ENCODE measurements at regions not wholly inside any gene's neighbourhood (a gene's known extent, or its start where the extent isn't known, plus 50 kb on each side); places are given as distances from the start of the nearest gene placed in this dataset.

DNA sequence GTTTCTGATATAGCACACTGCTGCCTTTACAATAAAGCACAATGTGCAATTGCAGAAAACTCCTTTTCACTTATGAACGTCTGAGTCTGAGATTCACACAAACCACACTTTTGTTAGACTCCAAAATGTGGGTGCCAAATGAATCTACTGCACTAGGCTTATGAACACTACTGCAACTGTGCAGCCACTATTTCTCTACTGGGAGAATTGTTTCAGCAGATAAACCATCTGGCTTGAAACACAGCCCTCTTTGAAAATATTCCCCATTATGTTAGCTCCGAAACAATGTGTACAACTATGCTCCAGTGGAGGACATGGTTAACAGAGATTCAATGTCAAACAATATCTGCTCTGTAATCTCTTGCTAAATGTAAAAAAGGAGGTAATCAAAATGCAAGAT, 188.7 kb upstream of the ZEB2 start:
- no peak for DNase-seq

DNA sequence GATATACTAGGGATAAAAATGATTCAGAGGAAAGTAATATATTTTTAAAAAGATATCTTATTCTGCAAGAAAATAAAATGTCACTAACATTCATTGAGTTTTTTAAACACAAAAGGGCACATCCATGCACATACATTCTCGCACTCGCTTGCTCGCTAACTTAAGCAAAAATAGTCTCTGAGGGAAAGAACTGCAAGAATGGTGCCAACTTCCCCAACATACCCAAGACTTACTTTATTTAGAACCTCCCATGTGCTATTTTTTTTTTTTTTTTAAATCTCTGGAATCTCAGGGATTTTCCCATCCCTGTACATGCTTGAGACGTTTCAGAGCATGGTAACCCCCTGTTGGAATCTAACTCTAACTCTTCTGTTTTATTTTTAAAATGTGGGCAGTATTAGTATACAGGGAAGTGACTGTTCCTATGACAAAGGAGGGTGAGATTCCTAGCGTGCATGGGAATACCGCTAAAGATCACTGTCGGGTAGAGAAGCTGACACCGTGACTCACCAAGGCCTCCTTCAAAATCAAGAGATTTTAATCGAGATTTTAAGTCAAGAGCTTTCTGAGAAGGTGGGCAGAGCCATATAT, 187.9 kb upstream of the ZEB2 start:
- DNase-seq, result peak; percentile 11

DNA sequence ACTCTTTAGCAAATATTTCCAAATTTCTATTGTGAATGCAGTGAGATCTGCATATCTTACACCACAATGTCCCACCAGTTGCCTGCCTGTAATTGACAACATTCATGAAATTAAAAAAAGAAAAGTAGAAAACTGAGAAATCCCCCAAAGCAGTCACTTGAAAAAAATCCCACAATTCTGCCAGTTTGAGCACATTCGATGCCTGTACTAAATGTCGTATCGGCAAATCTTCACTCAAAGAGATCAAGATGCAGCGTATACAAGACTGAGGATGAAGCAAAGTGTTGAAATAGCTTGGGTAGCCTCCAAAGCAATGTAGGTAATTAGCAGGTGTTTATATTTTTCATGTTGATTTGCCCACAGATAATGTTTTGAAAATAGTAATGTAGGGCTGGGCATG, 186.7 kb upstream of the ZEB2 start:
- no peak for DNase-seq

DNA sequence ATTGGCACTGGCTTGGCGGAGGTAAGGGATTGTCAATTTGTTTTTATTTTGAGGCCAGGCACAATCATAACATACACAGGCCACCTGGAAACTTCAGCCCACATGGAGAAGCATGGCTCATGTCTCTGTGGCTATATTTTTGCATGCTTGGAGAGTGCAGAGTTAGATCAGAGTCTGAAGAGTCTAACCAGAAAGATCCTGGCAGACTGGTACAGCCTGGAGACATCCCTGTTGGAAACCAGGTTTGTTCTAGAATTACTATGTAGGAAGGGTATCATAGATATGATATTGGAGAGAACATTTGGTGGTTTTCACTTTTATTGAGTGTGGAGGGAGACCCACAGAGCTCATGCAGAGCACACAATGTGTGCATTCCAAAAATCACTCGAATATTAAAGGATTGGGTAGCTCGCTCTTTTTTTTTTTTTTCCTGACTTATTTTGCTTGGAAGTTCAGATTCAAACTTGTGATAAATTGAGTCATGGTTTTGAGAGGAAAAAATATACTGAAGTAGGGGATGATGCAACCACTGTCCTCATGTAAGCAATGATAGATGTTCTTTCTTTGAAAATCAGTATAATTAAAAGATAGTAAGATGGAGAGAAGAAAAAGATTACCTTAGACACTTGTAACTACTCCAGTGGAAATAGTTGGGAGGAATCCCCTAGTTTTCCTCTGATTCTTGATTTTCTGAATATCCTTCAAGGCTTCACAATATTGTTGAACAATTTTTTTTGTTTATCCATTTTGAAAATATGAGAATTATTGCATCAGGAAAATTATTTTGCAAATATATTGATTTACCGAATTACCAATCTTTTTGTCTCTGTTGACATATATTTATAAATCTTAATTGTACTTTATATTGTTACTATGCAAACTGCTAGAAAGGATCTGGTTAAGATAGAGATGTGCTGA, 185.7 kb upstream of the ZEB2 start:
- DNase-seq, result no peak

DNA sequence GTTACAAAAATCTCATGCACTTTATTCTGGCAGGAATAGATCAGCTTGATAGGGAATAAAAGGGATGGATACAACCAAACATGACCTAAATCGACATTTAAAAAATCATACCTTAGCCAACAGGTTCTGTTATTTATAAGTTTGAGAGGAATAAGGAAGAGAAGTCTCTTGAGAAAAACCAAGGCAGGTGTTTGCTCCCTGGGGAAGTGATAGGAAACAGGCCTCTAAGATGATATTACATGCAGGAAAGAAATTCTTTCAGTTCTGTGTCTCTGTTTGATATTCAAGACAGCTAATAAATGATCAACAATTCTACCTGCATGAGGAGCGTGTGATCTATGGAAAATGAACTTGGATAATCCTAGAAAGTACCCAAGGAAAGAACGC, 184.8 kb upstream of the ZEB2 start:
- no peak for DNase-seq

DNA sequence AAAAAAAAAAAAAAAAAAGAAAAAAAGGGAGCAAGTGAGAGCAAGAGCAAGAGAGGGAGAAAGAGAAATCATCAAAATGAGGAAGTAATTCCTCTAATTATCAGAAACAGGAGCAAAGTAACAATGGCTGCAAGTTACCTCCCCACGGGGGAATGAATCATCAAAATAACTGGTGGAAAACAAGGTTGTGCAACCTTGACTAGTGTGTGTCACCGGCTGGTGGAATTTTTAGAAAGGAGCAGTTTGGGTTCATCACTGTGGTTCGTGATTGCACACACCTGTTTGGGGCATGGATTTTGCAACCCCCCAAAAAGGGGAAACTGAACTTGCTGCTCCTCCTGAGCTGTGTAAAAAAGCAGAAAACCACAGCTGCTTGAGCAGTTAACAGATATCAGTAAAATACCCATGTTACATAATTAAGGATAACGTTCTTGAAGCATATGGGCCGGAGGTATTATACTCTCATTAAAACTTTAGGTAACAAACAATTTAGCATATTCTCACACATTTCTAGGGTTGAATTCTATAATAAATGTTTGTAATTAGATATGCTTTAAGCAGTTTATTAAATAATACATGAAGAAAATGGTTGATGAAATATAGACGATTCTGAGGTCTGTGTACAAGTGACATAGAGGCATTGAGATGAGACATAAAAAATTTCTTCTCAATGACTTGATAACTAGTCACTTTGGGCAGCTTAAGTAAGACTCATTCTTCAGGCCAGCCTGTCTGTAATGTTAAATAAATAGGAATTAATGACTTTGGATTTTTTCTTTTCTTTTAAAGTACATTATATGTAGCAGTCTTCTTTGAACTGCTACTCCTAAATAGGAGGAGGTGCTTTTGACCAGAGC, 184.2 kb upstream of the ZEB2 start:
- peak; percentile 55 for DNase-seq

DNA sequence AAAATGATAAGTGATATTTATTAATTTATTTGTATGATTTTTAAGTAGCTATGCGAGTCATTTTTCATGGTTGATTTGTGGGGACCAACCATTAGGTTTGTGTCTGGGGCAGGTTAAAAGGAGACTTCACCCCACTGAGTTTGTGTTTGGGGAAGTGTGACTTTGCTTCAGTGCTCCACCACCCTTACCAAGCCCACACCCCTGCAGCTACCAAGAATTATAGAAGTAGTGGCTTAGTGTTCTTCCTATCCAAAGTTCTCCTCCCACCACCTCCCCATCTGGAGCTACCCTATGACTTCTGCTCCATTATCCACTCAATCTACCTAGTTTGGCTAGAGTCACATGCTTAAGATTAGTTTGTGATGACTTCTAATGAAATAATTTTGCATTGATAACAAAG, 182.1 kb upstream of the ZEB2 start:
- DNase-seq, result no peak

DNA sequence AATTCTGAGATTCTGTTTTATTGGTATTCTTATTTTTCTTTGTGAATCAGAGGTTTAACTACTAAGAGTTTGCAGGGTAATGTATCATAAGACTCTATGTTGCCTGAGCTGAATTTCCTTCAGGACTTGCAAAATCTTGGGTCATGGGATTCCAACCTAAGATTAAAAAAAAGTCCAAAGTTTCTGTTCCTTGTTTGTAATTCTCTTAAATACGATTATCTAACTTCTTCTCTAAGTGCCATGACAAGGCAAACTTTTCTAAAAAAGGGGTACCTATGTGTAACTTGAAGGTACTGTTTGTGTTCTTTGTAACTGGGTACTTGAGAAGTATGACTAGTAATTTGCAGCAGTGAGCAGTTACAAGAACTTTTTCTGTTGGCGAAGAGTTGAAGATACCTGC, 181.3 kb upstream of the ZEB2 start:
- no peak for DNase-seq

DNA sequence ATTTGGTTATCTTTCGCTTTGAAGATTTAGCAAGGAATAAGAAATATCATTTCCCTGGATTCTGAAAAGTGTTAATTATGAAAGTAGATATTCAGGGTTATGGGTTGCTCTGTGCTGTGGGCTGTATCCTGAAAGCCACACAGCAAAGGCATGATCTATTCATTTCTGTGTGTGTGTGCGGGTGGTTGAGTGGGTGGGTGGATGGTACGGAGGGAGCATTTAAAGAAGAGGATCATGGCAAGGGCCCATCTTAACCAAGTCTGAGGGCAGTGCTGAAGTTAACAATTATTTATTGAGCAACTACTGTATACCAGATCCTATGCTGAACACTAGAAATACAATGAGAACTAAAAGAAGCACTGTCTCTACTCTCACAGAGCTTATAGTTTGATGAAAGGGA, 178.2 kb upstream of the ZEB2 start:
- no peak for DNase-seq

DNA sequence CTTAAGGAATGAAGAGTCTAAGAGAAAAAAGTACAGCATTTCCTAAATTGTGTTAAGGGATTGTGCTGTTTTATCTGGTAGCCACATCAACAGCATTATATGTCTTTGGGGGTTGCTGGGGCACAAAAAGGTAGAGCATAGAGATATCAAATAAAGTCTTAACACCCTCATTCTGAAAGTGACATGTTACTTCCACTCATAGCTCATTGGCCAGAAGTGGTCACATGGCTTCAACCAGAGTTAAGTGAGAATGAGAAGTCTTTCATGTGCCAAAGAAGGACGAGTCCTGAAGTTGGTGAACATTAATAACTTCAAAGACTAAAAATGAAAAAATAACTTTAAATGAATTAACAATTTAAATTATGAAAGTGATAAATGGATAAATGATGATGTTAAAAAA, 175.7 kb upstream of the ZEB2 start:
- no peak for DNase-seq

DNA sequence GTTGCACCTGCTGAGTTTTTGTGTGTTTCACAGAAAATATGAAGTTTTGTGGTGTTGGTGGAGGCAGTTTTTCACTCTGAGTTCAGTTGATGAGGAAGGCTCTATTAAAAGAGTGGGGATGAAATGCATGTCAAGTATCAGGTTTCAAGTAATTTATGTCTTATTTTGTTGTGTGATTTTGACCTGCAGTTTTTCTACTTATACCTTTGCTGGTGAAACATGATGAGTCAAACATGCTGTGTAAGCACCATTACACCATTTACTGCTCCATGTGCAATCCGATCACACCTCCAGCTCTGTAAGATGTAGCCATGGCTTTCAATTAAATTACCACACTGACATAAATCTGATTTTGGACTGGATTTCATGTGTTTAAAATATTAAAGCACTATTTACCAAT, 174.5 kb upstream of the ZEB2 start:
- no peak for DNase-seq

DNA sequence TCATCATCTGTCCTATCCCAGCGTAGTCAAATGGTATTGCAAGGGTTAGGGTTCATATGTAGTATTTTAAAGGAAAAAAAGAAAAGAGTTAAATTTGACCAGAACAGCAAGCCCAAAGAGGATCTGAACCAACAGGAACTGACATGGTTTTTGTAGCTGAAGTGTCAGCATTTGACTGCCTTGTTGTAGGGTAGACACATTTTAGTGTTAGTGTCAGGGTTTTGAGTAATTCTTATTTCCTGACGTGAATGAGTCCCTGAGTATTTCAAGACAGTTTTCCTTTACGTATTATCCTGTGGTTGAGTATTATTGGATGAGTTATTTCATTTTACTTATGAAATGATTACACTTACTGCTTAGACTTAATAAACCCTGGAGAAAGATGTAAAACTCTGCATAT, 173.3 kb upstream of the ZEB2 start:
- no peak for DNase-seq

DNA sequence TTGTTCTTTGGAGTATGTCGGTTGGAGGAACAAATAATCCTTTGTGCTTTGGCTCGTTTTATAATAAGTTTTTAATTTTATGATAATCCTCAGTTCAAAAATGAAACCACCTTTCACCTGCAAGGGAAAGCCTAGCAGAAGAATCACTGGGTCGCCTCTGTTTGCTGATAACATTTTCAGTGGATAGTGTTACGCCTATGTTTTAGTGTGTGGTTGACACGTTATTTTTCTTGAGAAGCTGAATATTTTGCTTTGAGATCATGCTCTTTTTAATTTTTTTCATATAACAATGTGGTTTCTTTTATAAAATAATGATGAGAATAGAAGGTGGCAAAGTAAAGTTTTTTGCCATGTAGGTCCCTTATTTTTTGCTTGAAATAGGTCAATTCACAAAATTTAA, 172.7 kb upstream of the ZEB2 start:
- DNase-seq, result no peak

DNA sequence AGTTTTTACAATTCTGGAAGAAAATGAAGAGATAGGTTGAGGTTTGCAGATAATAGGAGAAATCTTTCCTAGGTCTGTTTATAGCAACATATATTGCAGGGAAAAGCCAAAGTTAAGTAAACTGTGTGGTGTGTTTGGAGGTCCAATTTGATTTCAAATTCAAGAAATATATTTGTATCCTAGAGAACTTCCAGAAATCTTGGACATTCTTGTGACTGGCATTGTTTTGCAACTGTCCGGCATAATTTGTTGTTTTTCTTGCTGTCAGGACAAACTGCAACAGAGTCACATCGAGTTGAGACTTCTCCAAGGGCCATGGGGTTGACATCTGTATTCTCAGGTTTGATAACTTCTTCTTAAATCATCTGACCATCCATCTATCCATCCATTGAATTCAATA, 170.9 kb upstream of the ZEB2 start:
- no peak for DNase-seq

DNA sequence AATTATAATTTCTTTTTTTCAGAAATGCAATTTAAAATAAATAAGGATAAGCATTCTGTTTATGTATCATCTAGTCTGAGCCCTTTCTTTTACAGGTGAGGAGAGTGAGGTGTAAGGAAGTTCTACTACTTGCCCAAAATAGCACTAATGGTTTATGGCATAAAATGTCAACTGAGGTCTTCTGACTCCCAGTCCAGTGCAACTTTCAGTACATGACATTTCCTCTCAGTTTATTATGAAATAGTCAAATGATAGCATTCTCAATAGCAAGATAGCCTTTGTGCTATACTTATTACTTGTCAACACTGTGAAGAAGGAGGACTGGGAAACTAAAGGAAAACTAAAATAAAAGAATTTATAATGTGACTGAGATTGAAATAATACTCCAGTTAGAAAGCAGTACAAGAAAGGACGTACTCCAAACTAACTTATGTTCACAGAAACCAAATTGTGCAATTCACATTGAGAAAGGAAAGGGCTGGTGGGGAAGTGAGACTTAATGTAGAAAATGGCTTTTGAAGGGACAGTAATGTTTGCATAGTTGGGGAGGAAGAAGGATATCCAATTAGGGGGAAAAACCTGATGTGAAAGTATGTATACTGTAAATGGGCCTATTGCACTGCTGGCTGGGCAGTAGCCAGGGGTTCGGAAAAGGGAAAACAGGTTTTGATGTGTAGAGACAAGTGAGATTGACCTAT, 166.7 kb upstream of the ZEB2 start:
- no peak for DNase-seq

DNA sequence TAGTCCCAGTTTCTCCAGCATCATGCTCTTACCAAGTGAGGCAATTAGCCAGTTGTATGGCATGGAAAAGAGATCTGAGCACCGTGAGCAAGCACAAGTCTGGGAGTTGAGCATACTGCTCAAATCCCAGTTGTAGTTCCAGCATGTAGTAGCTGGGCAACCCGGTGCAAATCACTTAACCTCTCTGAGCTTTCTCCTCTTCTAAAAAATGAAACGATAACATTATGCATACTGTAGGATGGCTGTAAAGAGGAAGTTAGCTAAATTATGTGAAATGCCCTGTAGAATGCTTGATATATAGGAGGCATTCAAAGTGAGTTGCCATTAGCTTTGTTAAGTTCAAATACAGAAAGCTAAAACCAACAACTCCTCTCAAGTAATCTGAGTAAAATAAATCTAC, 164.0 kb upstream of the ZEB2 start:
- no peak for DNase-seq

DNA sequence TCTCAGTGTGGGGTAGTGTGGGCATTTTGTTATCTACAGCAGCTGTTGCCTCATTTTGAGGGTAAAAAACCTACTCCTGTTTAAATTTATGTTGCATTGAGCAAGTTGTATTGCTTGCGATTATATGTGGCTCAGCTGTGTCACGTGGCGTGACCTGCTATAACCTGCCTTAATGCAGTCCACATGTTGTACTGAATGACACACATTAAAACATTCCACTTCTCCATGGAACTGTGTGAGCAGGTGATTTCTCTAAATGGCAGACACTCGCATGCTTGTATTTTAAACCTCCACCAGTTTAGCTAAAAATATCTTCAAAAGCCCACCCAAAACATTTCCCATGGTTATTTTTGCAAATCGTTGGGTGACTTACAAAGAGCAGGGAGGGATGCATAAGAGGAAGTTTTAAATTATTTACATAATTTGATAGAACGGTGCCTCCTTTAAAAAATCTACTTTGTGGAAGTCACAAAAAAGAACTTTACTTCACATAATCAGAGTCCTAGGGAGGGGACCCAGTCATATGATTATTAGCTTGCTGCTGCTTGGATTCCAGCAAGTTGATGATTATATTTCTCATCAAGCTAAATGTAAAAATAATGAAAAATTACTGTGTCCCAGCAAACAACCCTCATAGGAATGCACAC, 163.3 kb upstream of the ZEB2 start:
- DNase-seq, result no peak

DNA sequence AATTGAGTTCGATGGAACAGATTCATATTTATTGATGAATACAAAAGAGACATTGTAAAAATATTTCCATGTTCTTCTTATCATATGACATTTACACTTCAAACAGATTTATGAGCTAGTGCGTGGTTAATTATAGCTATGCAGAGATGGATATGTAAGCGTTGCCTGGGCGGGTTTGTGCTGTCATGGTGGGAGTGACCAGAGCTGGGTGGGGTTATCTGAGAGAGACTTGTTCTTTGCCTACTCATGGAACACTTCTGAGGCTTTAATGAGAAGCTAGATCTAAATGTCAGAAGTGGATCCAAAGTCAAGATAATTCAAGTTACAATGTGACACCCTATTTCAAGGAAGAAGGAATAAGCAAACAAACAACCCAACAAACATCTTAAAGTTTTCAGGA, 162.3 kb upstream of the ZEB2 start:
- no peak for DNase-seq

DNA sequence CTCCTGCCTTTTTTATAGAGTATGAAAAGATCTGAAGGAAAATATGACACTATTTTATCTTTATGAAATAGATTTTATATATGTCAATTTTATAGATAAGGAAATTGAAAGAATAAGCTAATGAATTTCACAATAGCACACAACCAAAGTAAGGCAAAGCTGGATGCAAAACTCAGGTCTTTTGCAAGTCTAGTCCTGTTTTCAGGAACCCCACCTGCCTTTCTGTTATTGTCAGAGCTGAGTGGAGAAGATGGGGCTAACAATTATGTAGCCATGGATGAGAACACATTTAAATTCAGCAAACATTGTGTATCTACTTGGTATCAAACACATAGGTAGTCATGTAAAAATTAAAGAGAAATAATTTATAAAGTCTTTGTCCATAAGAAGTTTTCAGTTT, 161.5 kb upstream of the ZEB2 start:
- no peak for DNase-seq

DNA sequence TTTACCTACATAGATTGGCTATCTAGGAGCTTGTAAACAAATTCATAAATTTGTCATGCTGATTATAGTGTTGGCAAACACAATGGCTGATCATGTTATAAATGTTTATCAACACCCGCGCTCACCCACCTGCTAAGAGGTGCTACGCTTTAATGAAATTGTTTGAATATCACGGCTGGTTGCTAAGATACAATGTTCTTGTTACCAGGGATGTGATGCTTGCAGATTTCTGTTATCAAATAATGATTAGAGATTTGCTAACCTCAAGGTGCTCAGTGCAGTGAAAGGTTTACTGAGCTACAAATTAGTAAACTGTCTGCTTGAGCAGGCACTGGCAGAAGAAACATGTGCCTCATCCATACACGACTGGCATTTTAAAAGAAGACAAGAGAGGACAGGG, 160.0 kb upstream of the ZEB2 start:
- no peak for DNase-seq

DNA sequence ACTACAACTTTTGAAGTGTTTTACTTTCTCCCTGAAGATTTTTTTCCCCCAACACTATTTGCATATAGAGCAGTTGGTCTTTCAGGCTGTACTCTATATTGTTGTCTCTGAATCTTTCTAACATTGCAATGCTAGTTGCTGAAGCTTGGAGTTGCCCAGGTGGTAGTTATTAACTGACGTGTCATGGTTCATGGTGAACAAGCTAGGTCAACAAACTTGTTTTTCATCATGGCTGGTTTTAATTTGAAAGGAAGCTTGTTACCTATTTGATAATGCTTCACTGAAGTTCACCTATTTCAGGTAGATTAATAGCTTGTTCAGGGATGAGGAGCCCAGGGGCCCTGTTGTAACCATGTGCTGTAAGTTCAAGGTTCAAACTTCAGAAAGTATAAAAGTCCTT, 158.8 kb upstream of the ZEB2 start:
- no peak for DNase-seq

DNA sequence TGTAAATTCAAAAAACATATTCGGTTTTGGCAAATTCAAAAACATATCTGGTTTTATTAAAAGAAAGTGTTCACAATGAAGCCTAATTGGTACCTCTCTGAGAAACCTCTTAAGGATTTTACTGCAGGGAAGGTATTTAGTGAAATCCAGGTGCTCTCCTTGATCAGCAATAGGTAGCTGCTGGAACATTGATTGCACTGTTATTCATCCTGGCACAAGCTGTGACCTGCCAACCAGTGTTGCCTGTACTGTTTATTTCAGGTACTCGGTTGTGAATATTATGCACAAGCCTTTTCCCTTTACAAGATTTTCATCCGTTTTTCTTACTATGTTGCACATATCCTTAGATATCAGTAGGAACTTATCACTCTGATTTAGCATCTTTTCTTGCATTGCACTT, 155.8 kb upstream of the ZEB2 start:
- no peak for DNase-seq

DNA sequence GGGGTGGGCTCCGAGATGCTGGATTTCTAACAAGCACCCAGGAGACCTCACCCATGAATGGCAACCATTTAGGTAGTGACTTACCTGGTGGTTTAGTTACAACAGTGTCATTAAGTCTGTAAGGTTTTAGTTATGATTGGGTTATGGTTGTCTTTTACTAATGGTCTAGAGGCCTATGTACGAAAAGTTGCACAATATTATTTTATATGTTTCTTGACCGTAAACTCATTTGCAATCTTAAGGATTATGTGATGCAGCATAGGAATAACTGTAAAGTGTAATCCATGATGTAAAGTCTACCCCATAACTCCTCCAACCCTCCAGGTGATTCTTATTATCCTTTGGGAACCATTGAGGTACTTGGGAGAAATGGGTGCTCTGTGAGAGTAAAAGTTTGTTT, 155.4 kb upstream of the ZEB2 start:
- DNase-seq, result no peak
